Colonic mucosa (tissue), 4 donors: ENCODE measurements at regions not wholly inside any gene's neighbourhood (a gene's known extent, or its start where the extent isn't known, plus 50 kb on each side); places are given as distances from the start of the nearest gene placed in this dataset.

ENCODE experiments used
- DNase-seq: peaks from one replicate; pipeline ENCODE4 v3.0.0-alpha.2; 2020
- H3K27ac ChIP-seq: fragments of 200-600 bp; one replicate; pipeline ENCODE4 v1.8.0; 2021
- H3K27me3 ChIP-seq: fragments of 200-600 bp; one replicate; pipeline ENCODE4 v1.8.0; 2021
- H3K36me3 ChIP-seq: fragments of 200-600 bp; one replicate; pipeline ENCODE4 v1.8.0; 2021
- H3K4me1 ChIP-seq: fragments of 200-600 bp; one replicate; pipeline ENCODE4 v1.8.0; 2021; ENCODE audit warnings: mild to moderate bottlenecking
- H3K4me3 ChIP-seq: fragments of 200-600 bp; one replicate; pipeline ENCODE4 v1.8.0; 2021
- H3K9ac ChIP-seq, 2 donors: one replicate each; pipeline ENCODE4 v1.7.0; 2013; ENCODE audit warnings: control low read depth in 2 of 2, low read depth in 2 of 2, low read length in 2 of 2
- H3K9me3 ChIP-seq: fragments of 200-600 bp; one replicate; pipeline ENCODE4 v1.8.0; 2021
- CTCF ChIP-seq: fragments of 200-600 bp; IDR thresholded peaks from one replicate; pipeline ENCODE4 v1.8.0; 2022; ENCODE audit warnings: antibody characterized with exemption, mild to moderate bottlenecking
- intact Hi-C: fragments of 100-400 bp; cut with DNase I; formaldehyde crosslinking; loops from one replicate; pipeline ENCODE4 v1.14.1; 2022
- donor health status: healthy.
- donor health status: DM: no; HTN: no; CAD: no.
- donor health status: DM: no; HTN: no; CAD: no.

GRCh38 chr5:20486826-20487225, 498.8 kb upstream of the CDH18 start:
- H3K9ac ChIP-seq = no peak overlapping the region
- no peak for TF ChIP-seq CTCF
- no peaks in the 10 kb centered on the region for H3K36me3 ChIP-seq
- no peaks in the 10 kb centered on the region for H3K27me3 ChIP-seq
- intact Hi-C loops = no loop called here
- H3K4me3 ChIP-seq = no peak overlapping the region
- H3K4me1 ChIP-seq = no peaks in the 10 kb centered on the region
- no peak overlapping the region for H3K27ac ChIP-seq
- no peaks in the 10 kb centered on the region for H3K9me3 ChIP-seq
- no peak for DNase-seq

- Histone ChIP-seq H3K9ac (no peak overlapping the region), H3K27me3 (no peaks in the 10 kb centered on the region), H3K36me3 (no peaks in the 10 kb centered on the region), H3K4me1 (no peaks in the 10 kb centered on the region), H3K4me3 (no peak overlapping the region), H3K9me3 (peaks cover 2% of the 10 kb centered on the region), H3K27ac (no peak overlapping the region)
- intact Hi-C loops = no loop called here
- TF ChIP-seq CTCF = no peak
- no peak for DNase-seq
Measured at GRCh38 chr5:20476016-20476415, 488.0 kb upstream of the CDH18 start.

- Histone ChIP-seq H3K36me3 (no peaks in the 10 kb centered on the region), H3K9me3 (no peaks in the 10 kb centered on the region), H3K4me3 (no peak overlapping the region), H3K27me3 (no peaks in the 10 kb centered on the region), H3K4me1 (no peaks in the 10 kb centered on the region), H3K27ac (no peak overlapping the region), H3K9ac (no peak overlapping the region)
- DNase-seq = no peak
- no peak for TF ChIP-seq CTCF
- intact Hi-C loops = no loop called here
Measured at GRCh38 chr5:20470997-20471396, 483.0 kb upstream of the CDH18 start.

- no peak overlapping the region for H3K4me3 ChIP-seq
- no peak for DNase-seq
- intact Hi-C loops = no loop called here
- TF ChIP-seq CTCF = no peak
- no peak overlapping the region for H3K27ac ChIP-seq
- no peak overlapping the region for H3K9ac ChIP-seq
- no peaks in the 10 kb centered on the region for H3K27me3 ChIP-seq
- no peaks in the 10 kb centered on the region for H3K9me3 ChIP-seq
- no peaks in the 10 kb centered on the region for H3K4me1 ChIP-seq
- H3K36me3 ChIP-seq = no peaks in the 10 kb centered on the region
Measured at GRCh38 chr5:20469792-20470191, 481.8 kb upstream of the CDH18 start.

GRCh38 chr5:20469390-20469789, 481.4 kb upstream of the CDH18 start:
- Histone ChIP-seq H3K4me3 (no peak overlapping the region), H3K27ac (no peak overlapping the region), H3K9me3 (no peaks in the 10 kb centered on the region), H3K4me1 (no peaks in the 10 kb centered on the region), H3K9ac (no peak overlapping the region), H3K27me3 (no peaks in the 10 kb centered on the region), H3K36me3 (no peaks in the 10 kb centered on the region)
- no peak for DNase-seq
- no peak for TF ChIP-seq CTCF
- intact Hi-C loops = no loop called here

GRCh38 chr5:20466512-20466911, 478.5 kb upstream of the CDH18 start:
- no peak overlapping the region for H3K9ac ChIP-seq
- H3K4me1 ChIP-seq = no peaks in the 10 kb centered on the region
- intact Hi-C loops = no loop called here
- no peaks in the 10 kb centered on the region for H3K9me3 ChIP-seq
- no peak for DNase-seq
- H3K36me3 ChIP-seq = no peaks in the 10 kb centered on the region
- H3K4me3 ChIP-seq = no peak overlapping the region
- no peak overlapping the region for H3K27ac ChIP-seq
- H3K27me3 ChIP-seq = no peaks in the 10 kb centered on the region
- TF ChIP-seq CTCF = no peak
